ENCODE measurements at regions not wholly inside any gene's neighbourhood (a gene's known extent, or its start where the extent isn't known, plus 50 kb on each side); places are given as distances from the start of the nearest gene placed in this dataset.

DNA sequence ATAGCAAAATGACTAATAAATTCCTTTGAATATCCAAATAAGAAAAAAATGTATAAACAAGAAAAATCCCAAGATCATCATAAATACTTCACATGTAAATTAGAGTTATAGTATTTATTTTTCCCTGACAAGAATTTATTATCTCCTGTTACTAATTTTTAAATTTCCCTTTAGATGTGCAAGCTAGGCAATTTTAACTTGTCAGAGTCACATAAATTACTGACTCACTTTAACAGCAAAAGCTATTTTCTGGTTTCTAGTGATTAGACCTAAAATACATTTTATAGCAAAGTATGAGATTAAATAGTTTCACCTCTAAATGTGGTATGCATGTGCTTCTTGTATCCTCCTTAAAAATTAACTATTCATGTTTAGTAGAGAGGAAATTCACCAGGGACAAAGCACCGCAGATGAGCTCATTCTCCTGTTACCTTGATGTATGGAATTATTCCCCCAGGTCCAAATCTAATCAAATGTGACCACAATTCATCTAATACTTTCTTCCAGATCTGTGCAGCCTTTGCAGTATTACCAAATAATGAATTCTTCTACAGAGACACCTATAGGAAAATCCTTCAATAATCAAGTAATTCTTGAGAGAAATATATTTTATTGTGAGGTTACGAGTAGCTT lies 621.2 kb downstream of the DNAJB9 start:
- TF ChIP-seq, protein P1, sequence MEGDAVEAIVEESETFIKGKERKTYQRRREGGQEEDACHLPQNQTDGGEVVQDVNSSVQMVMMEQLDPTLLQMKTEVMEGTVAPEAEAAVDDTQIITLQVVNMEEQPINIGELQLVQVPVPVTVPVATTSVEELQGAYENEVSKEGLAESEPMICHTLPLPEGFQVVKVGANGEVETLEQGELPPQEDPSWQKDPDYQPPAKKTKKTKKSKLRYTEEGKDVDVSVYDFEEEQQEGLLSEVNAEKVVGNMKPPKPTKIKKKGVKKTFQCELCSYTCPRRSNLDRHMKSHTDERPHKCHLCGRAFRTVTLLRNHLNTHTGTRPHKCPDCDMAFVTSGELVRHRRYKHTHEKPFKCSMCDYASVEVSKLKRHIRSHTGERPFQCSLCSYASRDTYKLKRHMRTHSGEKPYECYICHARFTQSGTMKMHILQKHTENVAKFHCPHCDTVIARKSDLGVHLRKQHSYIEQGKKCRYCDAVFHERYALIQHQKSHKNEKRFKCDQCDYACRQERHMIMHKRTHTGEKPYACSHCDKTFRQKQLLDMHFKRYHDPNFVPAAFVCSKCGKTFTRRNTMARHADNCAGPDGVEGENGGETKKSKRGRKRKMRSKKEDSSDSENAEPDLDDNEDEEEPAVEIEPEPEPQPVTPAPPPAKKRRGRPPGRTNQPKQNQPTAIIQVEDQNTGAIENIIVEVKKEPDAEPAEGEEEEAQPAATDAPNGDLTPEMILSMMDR (IDR thresholded peaks at IDR 0.05; ENCODE audit: low read depth, low read length, poor library complexity, severe bottlenecking), result no peak
- TF ChIP-seq EZH2phosphoT487 (IDR thresholded peaks at IDR 0.05; ENCODE audit: borderline replicate concordance, low read length), result no peak
